ENCODE measurements at regions not wholly inside any gene's neighbourhood (a gene's known extent, or its start where the extent isn't known, plus 50 kb on each side); places are given as distances from the start of the nearest gene placed in this dataset.

GRCh38 chr5:23626961-23627360 lies 119.6 kb downstream of the PRDM9 start:
- no peak overlapping the region for H3K27ac ChIP-seq
- TF ChIP-seq CTCF (IDR thresholded peaks at IDR 0.05) (no peak), ZFX (IDR thresholded peaks at IDR 0.05; ENCODE audit: borderline replicate concordance) (no peak)

- H3K27ac ChIP-seq: no peak overlapping the region
- no peak for TF ChIP-seq CTCF (IDR thresholded peaks at IDR 0.05)
Measured at GRCh38 chr5:23627976-23628375, 120.6 kb downstream of the PRDM9 start.

GRCh38 chr5:23629396-23629795 lies 122.0 kb downstream of the PRDM9 start:
- TF ChIP-seq ZFX (IDR thresholded peaks at IDR 0.05; ENCODE audit: borderline replicate concordance): no peak
- TF ChIP-seq CTCF (IDR thresholded peaks at IDR 0.05): no peak
- no peak overlapping the region for H3K27ac ChIP-seq

GRCh38 chr5:23631302-23632045 lies 124.1 kb downstream of the PRDM9 start:
- TF ChIP-seq ZFX (IDR thresholded peaks at IDR 0.05; ENCODE audit: borderline replicate concordance) (no peak), CTCF (IDR thresholded peaks at IDR 0.05) (no peak)
- H3K27ac ChIP-seq: no peak overlapping the region

GRCh38 chr5:23635938-23636337 lies 128.5 kb downstream of the PRDM9 start:
- H3K27ac ChIP-seq: no peak overlapping the region
- TF ChIP-seq CTCF (IDR thresholded peaks at IDR 0.05): no peak
- no peak for TF ChIP-seq ZFX (IDR thresholded peaks at IDR 0.05; ENCODE audit: borderline replicate concordance)

GRCh38 chr5:23639326-23639725 lies 131.9 kb downstream of the PRDM9 start:
- no peak overlapping the region for H3K27ac ChIP-seq
- TF ChIP-seq CTCF (IDR thresholded peaks at IDR 0.05) (no peak), ZFX (IDR thresholded peaks at IDR 0.05; ENCODE audit: borderline replicate concordance) (no peak)

GRCh38 chr5:23648656-23649055 lies 141.2 kb downstream of the PRDM9 start:
- no peak overlapping the region for H3K27ac ChIP-seq
- TF ChIP-seq ZFX (IDR thresholded peaks at IDR 0.05; ENCODE audit: borderline replicate concordance) (no peak), CTCF (IDR thresholded peaks at IDR 0.05) (no peak)

All from 22Rv1 (cell line).